GM21447 (cell line): ENCODE measurements at regions not wholly inside any gene's neighbourhood (a gene's known extent, or its start where the extent isn't known, plus 50 kb on each side); places are given as distances from the start of the nearest gene placed in this dataset.
A peak's percentile ranks its signal among the peaks of the same experiment; 100 is the strongest.
"Not testable (repeated sequence)": the region's sequence is repeated elsewhere in the genome, so short reads cannot be mapped to it uniquely, and the experiment has no call there.

Experiments used
- ATAC-seq: cut with Tn5 transposase; IDR thresholded peaks from one replicate; pipeline ENCODE4 v1.9.1; 2021; ENCODE audit not compliant: unreplicated experiment

DNA sequence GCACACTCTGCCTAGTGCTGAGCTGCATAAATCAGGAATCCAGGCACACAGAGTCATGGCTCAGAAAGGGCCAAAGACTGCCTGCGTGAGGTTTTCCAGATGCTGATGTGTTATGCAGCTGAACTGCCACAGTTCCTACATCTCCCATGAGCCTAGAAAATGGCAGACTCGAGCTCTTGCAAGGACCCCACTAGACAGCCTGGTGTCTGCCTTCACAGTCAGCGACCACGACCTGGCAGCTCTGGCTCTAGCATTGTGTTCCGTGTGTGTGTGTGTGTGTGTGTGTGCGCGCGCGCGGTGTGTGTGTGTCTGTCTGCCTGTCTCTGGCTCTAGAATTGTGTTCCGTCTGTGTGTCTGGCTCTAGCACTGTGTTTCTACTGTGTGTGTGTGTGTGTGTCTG lies 203.6 kb upstream of the AGTR2 start:
- no peak for ATAC-seq

DNA sequence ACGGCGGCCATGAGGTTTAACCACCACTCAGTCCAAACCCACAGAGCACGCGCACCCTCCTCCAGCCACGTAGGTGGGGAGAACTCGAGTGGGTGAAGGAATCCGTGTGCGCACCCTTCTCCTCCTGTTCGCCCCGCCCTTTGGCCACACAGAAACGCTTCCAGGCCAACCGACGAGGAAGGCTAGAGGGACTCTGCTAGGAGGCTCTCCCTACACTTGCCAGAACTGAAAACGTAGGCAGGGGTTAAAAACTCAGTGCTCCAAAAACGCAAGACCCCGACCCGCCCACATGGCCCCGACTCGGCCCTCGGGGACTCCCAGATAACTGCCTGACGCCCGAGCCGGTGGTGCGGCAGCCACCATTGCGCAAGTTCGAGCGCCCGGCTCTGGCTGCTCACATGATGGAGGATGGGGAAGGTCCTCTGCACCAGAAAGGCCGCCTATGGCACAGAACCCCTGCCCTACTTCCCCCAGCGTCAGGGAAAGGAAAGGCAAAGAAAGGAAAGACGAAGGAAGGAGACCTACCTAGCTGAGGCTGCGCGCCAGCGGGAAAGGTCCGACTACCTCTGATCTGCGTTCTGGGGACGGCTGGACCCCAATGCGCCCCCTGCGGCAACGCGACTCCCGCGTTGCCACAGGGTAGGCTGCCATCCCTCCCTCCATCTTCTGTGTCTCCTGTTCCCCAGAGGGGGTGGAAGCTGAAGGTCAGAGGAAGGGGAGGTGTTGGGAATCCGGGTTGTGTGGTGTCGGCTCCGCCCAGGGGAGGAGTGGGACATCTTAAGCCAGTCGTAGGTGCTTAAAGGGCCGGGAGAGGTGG lies 201.9 kb upstream of the AGTR2 start:
- peak; percentile 75 for ATAC-seq

DNA sequence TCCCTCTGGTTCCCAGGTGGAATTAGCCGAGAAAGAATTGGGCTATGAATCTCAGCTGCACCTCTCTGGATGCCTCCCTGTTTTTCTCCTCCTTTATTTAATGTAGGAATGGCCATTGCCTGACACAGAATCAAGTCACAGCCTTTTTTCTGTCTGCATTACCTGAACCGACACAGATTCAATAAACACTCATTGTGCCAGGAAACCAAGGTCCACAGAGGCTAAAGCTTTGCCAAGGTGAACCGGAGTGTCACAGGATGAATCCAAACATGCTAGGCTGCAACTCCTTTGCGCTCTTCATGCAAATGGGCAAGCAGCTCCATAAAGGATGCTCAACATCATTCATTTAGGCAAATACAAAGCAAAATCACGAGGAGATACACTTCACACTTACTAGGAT lies 199.8 kb upstream of the AGTR2 start:
- no peak for ATAC-seq

DNA sequence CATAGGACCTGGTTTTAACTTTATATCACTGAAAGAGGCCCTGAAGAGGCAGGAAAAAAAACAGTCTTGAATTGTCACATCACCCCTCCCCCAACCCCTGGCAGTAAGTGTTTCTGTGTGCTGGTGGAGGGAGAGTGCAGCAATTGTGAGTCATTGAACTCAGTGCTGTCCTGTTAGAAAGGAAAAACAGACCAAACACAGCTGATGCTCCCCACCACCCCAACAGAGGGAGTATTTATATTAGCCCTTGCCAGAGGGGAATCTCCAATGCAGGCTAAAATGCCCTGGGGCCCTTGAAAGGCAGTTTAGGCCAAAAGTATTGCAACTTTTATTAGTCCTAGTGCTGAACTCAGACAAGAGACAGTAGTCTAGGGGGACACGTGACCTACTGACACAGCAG lies 197.8 kb upstream of the AGTR2 start:
- ATAC-seq = no peak

DNA sequence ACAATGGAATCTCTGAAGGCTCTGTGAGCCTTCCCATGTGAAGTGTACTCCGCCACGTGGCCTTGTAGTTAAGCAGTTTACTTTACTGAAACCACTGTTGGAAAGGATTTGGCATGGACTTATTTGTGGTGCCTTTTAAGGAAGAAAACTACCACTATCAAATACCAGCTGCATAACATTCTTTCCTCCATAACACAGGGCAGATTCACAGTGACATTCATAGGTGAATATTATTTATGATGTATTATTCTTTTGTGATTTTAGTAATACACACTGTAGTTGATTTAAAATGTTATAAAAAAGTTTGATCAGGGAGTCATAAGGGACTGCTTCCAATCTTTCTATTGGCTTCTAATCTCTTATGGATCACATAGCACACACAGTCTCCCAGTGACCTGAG lies 192.5 kb upstream of the AGTR2 start:
- ATAC-seq = no peak

DNA sequence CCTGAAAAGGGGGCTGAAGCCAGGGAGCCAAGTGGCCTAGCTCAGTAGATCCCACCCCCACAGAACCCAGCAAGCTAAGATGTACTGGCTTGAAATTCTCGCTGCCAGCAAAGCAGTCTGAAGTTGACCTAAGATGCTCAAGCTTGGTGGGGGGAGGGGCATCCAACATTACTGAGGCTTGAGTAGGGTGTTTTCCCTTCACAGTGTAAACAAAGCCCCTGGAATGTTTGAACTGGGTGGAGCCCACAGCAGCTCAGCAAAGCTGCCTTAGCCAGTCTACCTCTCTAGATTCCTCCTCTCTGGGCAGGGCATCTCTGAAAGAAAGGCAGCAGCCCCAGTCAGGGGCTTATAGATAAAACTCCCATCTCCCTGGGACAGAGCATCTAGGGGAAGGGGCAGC lies 187.4 kb upstream of the AGTR2 start:
- ATAC-seq = not testable (repeated sequence)

DNA sequence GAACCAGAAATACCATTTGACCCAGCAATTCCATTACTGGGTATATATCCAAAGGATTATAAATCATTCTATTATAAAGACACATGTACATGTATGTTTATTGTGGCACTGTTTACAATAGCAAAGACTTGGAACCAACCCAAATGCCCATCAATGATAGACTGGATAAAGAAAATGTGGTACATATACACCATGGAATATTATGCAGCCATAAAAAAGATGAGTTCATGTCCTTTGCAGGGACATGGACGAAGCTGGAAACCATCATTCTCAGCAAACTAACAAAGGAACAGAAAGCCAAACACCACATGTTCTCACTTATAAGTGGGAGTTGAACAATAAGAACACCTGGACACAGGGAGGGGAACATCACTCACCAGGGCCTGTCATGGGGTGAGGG lies 183.1 kb upstream of the AGTR2 start:
- not testable (repeated sequence) for ATAC-seq

DNA sequence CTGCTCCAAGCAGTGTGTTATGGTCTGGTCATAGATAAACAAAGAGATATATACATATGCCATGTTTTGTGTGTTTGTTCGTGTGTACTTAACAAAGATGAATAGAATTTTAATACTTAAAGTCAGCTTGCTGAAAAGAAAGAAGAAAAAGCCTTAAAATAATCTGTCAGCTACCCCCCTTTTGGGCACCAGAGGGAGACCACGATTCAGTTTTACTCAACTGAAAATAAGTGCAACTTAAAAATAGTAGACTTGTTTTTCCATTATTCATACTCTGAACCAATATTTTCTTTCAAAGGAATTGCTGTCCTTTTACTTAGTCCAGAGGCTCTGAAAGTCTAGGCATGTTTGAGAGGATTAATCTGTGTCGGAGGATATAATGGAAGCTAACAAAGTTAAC lies 181.7 kb upstream of the AGTR2 start:
- peak; percentile 53 for ATAC-seq

DNA sequence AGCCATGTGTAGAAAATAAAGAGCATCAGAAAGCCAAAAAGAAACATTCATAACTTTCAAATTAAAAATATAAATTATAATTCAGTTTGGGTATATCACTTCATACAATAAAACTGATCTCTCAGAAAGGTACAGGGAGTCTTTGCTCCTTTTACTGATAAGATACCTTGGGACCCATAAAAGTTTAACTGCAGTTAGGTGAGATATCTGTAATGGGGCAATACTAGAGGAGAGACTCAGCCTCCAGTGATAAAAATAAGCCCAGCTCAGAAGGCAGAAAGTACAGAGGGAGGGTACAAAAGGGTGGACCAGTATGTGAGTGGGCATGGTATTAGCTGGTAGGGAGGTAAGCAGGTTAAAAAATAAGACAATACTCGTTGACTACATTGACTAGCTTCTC lies 180.9 kb upstream of the AGTR2 start:
- no peak for ATAC-seq

DNA sequence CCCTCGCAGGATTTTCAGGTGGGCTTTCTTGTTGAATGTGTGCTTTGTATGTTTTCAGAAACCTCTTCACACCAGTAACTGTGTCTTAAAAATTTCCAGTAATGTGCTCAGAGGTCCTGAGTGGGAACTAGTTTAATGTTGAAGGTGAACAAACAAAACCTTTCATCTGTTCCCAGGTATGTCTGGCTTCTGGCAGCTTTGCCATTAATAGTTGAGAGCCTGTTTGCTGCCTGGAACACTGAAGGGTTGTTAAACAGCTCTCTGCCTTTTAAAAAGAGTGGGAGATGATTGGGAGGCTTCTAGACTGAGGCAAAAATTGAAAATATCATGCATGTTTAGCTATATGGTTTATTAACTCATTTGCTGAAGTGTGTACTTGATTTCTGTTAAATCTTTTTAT lies 161.2 kb upstream of the AGTR2 start:
- peak; percentile 1 for ATAC-seq

DNA sequence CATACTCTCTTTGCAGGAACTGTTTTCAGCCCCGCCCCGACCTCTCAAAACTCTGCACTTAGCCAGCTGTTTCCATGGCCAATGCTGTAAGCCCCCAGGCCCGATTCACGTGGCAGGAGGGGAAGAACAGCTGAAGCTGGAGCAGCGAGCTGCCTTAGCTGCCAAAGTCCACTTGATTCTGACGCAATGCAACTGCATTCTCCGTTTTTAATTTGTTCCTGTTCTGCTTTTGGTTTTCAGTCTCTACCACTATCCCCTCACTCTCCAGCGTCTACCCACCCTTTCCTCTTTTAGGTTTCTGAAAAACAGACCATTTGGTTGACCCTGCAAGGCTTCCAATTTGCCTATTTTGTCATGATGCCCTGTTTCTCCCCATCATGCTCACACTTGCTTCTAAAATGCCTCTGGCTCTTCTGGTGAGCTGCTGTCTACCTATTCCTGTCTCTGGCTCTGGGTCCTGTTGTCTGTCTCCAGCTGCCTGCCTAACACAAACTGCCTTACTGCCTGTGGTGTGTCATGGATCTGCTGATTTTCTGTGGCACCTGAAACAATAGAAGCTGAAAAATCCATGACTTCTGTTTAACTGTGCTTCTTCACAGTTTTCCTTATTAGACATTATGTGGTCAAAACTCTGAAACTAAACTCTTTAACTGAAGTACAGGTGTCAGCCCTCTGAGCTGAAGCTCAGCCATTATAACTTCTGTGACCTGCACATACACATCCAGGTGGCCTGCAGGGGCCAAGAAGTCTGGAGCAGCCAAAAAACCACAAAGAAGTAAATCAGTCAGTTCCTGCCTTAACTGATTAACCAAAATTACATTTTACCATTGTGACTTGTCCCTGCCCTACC lies 160.5 kb upstream of the AGTR2 start:
- peak; percentile 77 for ATAC-seq

DNA sequence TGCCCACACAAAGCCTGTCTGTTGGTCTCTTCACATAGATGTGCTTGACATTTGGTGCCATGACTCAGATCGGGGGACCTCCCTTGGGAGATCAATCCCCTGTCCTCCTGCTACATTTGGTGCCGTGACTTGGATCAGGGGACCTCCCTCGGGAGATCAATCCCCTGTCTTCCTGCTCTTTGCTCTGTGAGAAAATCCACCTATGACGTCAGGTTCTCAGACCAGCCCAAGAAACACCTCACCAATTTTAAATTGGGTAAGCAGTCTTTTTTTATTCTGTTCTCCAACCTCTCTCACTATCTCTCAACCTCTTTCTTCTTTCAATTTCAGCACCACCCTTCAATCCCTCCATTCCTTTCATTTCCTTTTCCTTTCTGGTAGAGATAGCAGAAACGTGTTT lies 159.6 kb upstream of the AGTR2 start:
- ATAC-seq = no peak

DNA sequence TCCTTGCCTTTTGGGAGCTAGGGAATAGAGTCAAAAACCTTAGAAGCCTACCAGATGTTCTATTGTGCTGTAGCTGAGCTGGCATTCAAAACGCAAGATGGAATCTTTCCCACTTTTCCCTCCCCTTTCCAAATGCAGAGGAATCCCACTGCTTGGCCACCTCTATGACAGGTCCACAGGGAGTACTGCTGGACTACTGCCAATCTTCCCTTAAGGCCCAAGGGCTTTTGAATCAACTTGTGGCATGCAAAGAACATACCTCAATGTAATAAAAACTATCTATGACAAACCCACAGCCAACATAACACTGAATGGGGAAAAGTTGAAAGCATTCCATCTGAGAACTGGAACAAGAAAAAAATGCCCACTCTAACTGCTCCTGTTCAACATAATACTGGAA lies 139.2 kb upstream of the AGTR2 start:
- ATAC-seq = no peak
